H1 (cell line): ENCODE measurements at regions not wholly inside any gene's neighbourhood (a gene's known extent, or its start where the extent isn't known, plus 50 kb on each side); places are given as distances from the start of the nearest gene placed in this dataset.

Experiments
- ATF2 ChIP-seq: IDR thresholded peaks from 2 replicates; pipeline ENCODE4 v1.6.1; 2012; ENCODE audit warnings: low read length, inconsistent platforms
- CEBPB ChIP-seq: IDR thresholded peaks from 2 replicates; pipeline ENCODE4 v1.6.1; 2012; ENCODE audit warnings: low read depth, low read length
- CHD2 ChIP-seq: IDR thresholded peaks from 2 replicates; pipeline ENCODE4 v1.6.1; 2012; ENCODE audit warnings: low read length, improper control_type of control experiment
- TEAD4 ChIP-seq: IDR thresholded peaks from 2 replicates; pipeline ENCODE4 v1.6.1; 2012; ENCODE audit warnings: low read depth, low read length, inconsistent platforms, mixed read lengths

GRCh38 chr21:35853321-35854239, 206.7 kb downstream of the SETD4 start (continued):
- no peak for TF ChIP-seq ATF2
- no peak for TF ChIP-seq TEAD4
- TF ChIP-seq CHD2 = no peak
- no peak for TF ChIP-seq CEBPB
